Glomerular visceral epithelial cell (primary cell): ENCODE measurements at regions not wholly inside any gene's neighbourhood (a gene's known extent, or its start where the extent isn't known, plus 50 kb on each side); places are given as distances from the start of the nearest gene placed in this dataset.

ENCODE experiments used
- DNase-seq: peaks from one replicate; pipeline ENCODE4 v3.0.0-alpha.2; 2016; ENCODE audit errors: extremely low spot score

GRCh38 chr22:47782328-47783075 is 1020.1 kb downstream of the TBC1D22A start:
- no peak for DNase-seq

- no peak for DNase-seq
Measured at GRCh38 chr22:47781427-47782111, 1019.1 kb downstream of the TBC1D22A start.

GRCh38 chr22:47781024-47781423 is 1018.6 kb downstream of the TBC1D22A start:
- no peak for DNase-seq

GRCh38 chr22:47780281-47780875 is 1017.9 kb downstream of the TBC1D22A start:
- no peak for DNase-seq

GRCh38 chr22:47779474-47779873 is 1017.0 kb downstream of the TBC1D22A start:
- DNase-seq = no peak

GRCh38 chr22:47778160-47778658 is 1015.8 kb downstream of the TBC1D22A start:
- DNase-seq = no peak

GRCh38 chr22:47777426-47777825 is 1015.0 kb downstream of the TBC1D22A start:
- no peak for DNase-seq

GRCh38 chr22:47776329-47776728 is 1013.9 kb downstream of the TBC1D22A start:
- DNase-seq = no peak

GRCh38 chr22:47775686-47776085 is 1013.2 kb downstream of the TBC1D22A start:
- DNase-seq = no peak

- DNase-seq = no peak
Measured at GRCh38 chr22:47775191-47775590, 1012.7 kb downstream of the TBC1D22A start.

GRCh38 chr22:47773635-47774034 is 1011.2 kb downstream of the TBC1D22A start:
- DNase-seq = no peak

GRCh38 chr22:47772864-47773263 is 1010.4 kb downstream of the TBC1D22A start:
- no peak for DNase-seq

GRCh38 chr22:47769652-47770051 is 1007.2 kb downstream of the TBC1D22A start:
- no peak for DNase-seq

GRCh38 chr22:47768027-47768426 is 1005.6 kb downstream of the TBC1D22A start:
- DNase-seq = no peak

- DNase-seq = no peak
Measured at GRCh38 chr22:47767403-47767802, 1005.0 kb downstream of the TBC1D22A start.

GRCh38 chr22:47765757-47766156 is 1003.3 kb downstream of the TBC1D22A start:
- DNase-seq = no peak

GRCh38 chr22:47762141-47762540 is 999.7 kb downstream of the TBC1D22A start:
- no peak for DNase-seq

- no peak for DNase-seq
Measured at GRCh38 chr22:47759909-47760308, 997.5 kb downstream of the TBC1D22A start.

- DNase-seq = no peak
Measured at GRCh38 chr22:47757741-47758140, 995.3 kb downstream of the TBC1D22A start.

GRCh38 chr22:47750086-47750485 is 987.6 kb downstream of the TBC1D22A start:
- no peak for DNase-seq

- no peak for DNase-seq
Measured at GRCh38 chr22:47748957-47749356, 986.5 kb downstream of the TBC1D22A start.

- DNase-seq = no peak
Measured at GRCh38 chr22:47748271-47748670, 985.8 kb downstream of the TBC1D22A start.
